ENCODE measurements at regions not wholly inside any gene's neighbourhood (a gene's known extent, or its start where the extent isn't known, plus 50 kb on each side); places are given as distances from the start of the nearest gene placed in this dataset.

GRCh38 chr17:33989361-33990148, 265.5 kb upstream of the CCL2 start (continued):
- no peak for TF ChIP-seq CEBPZ (IDR thresholded peaks at IDR 0.05; ENCODE audit: low read depth, low read length)
- no peak for TF ChIP-seq NR2C1 (IDR thresholded peaks at IDR 0.05)
- TF ChIP-seq E4F1 (IDR thresholded peaks at IDR 0.05; ENCODE audit: borderline replicate concordance, partially characterized antibody): no peak
- no peak for TF ChIP-seq SMAD1 (IDR thresholded peaks at IDR 0.05; ENCODE audit: low read depth, partially characterized antibody)
- TF ChIP-seq RELA (IDR thresholded peaks at IDR 0.05; ENCODE audit: borderline replicate concordance, partially characterized antibody): no peak
- TF ChIP-seq LARP7 (IDR thresholded peaks at IDR 0.05): no peak
- no peak for TF ChIP-seq MTA2 (IDR thresholded peaks at IDR 0.05; ENCODE audit: low read depth)
- no peak for TF ChIP-seq CREM (IDR thresholded peaks at IDR 0.05; ENCODE audit: low read depth)
- no peak for TF ChIP-seq EZH2 (IDR thresholded peaks at IDR 0.05; ENCODE audit: borderline replicate concordance, control insufficient read depth, low read depth, low read length)
- TF ChIP-seq MYC (IDR thresholded peaks at IDR 0.05; ENCODE audit: insufficient read depth, insufficient read length, insufficient replicate concordance, low read length, severe bottlenecking): no peak
- no peak for TF ChIP-seq RFX5 (IDR thresholded peaks at IDR 0.05; ENCODE audit: low read depth, low read length)
- no peak for TF ChIP-seq POLR2AphosphoS2 (IDR thresholded peaks at IDR 0.05; ENCODE audit: low read depth, low read length)
- no peak for TF ChIP-seq PAX5 (IDR thresholded peaks at IDR 0.05; ENCODE audit: borderline replicate concordance, low read depth, low read length)

All from GM12878 (cell line).